ENCODE measurements at regions not wholly inside any gene's neighbourhood (a gene's known extent, or its start where the extent isn't known, plus 50 kb on each side); places are given as distances from the start of the nearest gene placed in this dataset.

GRCh38 chr10:78630944-78631838 is 437.6 kb upstream of the ZMIZ1 start:
- DNase-seq: no peak

GRCh38 chr10:78634389-78634815 is 434.4 kb upstream of the ZMIZ1 start:
- DNase-seq: no peak

- no peak for DNase-seq
These were observed 433.9 kb upstream of the ZMIZ1 start for GRCh38 chr10:78634835-78635234.

- no peak for DNase-seq
These were observed 429.1 kb upstream of the ZMIZ1 start for GRCh38 chr10:78639629-78640028.

- DNase-seq: no peak
These were observed 427.8 kb upstream of the ZMIZ1 start for GRCh38 chr10:78640796-78641636.

GRCh38 chr10:78641693-78642092 is 427.1 kb upstream of the ZMIZ1 start:
- no peak for DNase-seq

- no peak for DNase-seq
These were observed 426.4 kb upstream of the ZMIZ1 start for GRCh38 chr10:78642269-78642816.

GRCh38 chr10:78643513-78643912 is 425.3 kb upstream of the ZMIZ1 start:
- DNase-seq: no peak

- DNase-seq: no peak
These were observed 424.2 kb upstream of the ZMIZ1 start for GRCh38 chr10:78644550-78644949.

GRCh38 chr10:78645169-78645686 is 423.5 kb upstream of the ZMIZ1 start:
- DNase-seq: no peak

GRCh38 chr10:78645975-78646374 is 422.8 kb upstream of the ZMIZ1 start:
- DNase-seq: no peak

- DNase-seq: no peak
These were observed 420.4 kb upstream of the ZMIZ1 start for GRCh38 chr10:78648256-78648860.

GRCh38 chr10:78649429-78649828 is 419.3 kb upstream of the ZMIZ1 start:
- no peak for DNase-seq

GRCh38 chr10:78650122-78650521 is 418.6 kb upstream of the ZMIZ1 start:
- no peak for DNase-seq

- DNase-seq: no peak
These were observed 417.5 kb upstream of the ZMIZ1 start for GRCh38 chr10:78651287-78651686.

GRCh38 chr10:78653555-78653954 is 415.2 kb upstream of the ZMIZ1 start:
- no peak for DNase-seq

- no peak for DNase-seq
These were observed 414.6 kb upstream of the ZMIZ1 start for GRCh38 chr10:78654047-78654590.

- DNase-seq: no peak
These were observed 412.8 kb upstream of the ZMIZ1 start for GRCh38 chr10:78655979-78656378.

GRCh38 chr10:78656417-78657162 is 412.2 kb upstream of the ZMIZ1 start:
- DNase-seq: no peak

GRCh38 chr10:78657163-78657861 is 411.5 kb upstream of the ZMIZ1 start:
- no peak for DNase-seq

GRCh38 chr10:78657862-78658165 is 411.0 kb upstream of the ZMIZ1 start:
- DNase-seq: no peak

Measured in NCI-H524 treated with DMSO at 0.1 percent for 48 hours (cell line).